ENCODE measurements at regions not wholly inside any gene's neighbourhood (a gene's known extent, or its start where the extent isn't known, plus 50 kb on each side); places are given as distances from the start of the nearest gene placed in this dataset.
"Not testable (repeated sequence)": the region's sequence is repeated elsewhere in the genome, so short reads cannot be mapped to it uniquely, and the experiment has no call there.

DNA sequence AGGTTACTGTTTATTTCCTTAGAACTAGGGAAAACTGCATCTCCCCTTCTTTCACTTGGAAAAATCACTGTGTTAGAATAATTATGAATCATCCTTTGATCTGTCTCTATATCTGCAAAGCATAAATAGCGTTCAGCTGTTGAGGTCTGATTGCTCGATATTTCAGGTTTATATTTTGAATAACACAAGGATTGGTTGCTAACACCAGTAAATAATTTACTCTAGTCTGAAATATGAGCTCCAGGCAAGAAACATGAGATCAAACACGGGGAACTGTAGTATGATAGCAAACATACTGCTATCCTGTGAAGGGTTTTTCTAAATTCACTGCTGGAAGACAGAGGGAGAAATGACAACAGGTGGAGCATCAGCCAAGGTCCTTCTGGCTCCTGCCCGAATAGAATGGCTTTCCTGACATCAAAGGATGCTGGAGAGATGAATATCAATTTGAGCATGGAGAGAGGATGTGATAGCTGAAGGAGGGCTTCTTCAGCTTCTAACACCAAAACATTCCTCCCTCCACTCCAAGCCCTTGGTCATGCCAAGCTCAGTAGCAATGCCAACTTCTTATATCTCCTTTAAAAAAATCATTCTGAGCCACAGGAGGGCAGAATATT is 450.3 kb downstream of the SHISA9 start:
- Mint-ChIP-seq H3K4me3 (no peak overlapping the region), H3K36me3 (ENCODE audit: low read depth) (no peaks in the 10 kb centered on the region), H3K27me3 (no peaks in the 10 kb centered on the region), H3K9me3 (peaks cover under 1% of the 10 kb centered on the region), H3K4me1 (no peaks in the 10 kb centered on the region), H3K27ac (no peak overlapping the region)
- DNase-seq, result no peak
- intact Hi-C loops (cut with micrococcal nuclease), result no loop called here

DNA sequence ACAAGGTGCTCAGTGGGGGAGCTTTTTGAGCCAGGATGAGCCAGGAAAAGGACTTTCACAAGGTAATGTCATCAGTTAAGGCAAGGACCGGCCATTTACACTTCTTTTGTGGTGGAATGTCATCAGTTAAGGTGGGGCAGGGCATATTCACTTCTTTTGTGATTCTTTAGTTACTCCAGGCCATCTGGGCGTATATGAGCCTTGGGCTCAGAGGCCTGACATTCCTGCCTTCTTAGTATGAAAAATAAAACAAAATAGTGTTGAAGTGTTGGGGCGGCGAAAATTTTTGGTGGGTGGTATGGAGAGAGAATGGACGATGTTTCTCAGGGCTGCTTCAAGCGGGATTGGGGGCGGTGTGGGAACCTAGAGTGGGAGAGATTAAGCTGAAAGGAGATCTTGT is 451.4 kb downstream of the SHISA9 start:
- DNase-seq; H3K27ac Mint-ChIP-seq; H3K36me3 Mint-ChIP-seq (ENCODE audit: low read depth); H3K4me3 Mint-ChIP-seq; H3K27me3 Mint-ChIP-seq; H3K4me1 Mint-ChIP-seq; intact Hi-C loops (cut with micrococcal nuclease); H3K9me3 Mint-ChIP-seq: not testable (repeated sequence)

DNA sequence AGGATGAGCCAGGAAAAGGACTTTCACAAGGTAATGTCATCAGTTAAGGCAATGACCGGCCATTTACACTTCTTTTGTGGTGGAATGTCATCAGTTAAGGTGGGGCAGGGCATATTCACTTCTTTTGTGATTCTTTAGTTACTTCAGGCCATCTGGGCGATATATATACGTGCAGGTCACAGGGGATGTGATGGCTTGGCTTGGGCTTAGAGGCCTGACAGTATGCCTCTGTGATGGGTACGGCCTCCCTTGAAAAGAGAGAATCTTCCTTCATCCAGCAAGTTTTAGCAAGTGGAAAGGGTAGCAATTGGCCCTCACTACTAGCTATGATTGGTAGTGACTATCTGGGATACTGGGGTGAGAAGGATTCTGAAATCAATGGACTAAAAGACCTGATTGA is 456.4 kb downstream of the SHISA9 start:
- H3K9me3 Mint-ChIP-seq, result peaks cover 13% of the 10 kb centered on the region
- H3K27ac Mint-ChIP-seq; H3K4me3 Mint-ChIP-seq; intact Hi-C loops (cut with micrococcal nuclease); H3K4me1 Mint-ChIP-seq; DNase-seq; H3K36me3 Mint-ChIP-seq (ENCODE audit: low read depth); H3K27me3 Mint-ChIP-seq: not testable (repeated sequence)

DNA sequence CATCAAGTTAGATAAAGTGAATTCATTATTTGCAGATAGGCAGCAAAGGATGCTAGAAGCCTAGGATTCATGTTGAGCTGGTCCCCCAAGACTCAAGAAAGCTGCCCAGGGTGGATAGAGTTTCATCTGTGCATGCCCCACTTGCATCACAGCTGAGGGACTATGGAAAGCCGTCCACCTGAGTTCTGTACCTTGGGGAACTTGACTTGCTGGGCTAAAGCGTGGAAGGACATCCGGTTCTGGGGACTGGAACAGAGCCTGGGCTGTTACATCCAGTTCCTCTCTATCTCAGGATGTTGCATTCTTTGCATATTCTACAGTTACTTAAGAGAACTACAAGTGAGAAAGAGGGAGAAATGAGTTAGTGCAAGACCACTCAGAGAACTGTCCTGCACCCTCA is 458.4 kb downstream of the SHISA9 start:
- peaks cover 13% of the 10 kb centered on the region for H3K9me3 Mint-ChIP-seq
- DNase-seq, result no peak
- no peaks in the 10 kb centered on the region for H3K27me3 Mint-ChIP-seq
- H3K27ac Mint-ChIP-seq, result no peak overlapping the region
- intact Hi-C loops (cut with micrococcal nuclease), result no loop called here
- no peaks in the 10 kb centered on the region for H3K36me3 Mint-ChIP-seq (ENCODE audit: low read depth)
- H3K4me3 Mint-ChIP-seq, result no peak overlapping the region
- H3K4me1 Mint-ChIP-seq, result no peaks in the 10 kb centered on the region

DNA sequence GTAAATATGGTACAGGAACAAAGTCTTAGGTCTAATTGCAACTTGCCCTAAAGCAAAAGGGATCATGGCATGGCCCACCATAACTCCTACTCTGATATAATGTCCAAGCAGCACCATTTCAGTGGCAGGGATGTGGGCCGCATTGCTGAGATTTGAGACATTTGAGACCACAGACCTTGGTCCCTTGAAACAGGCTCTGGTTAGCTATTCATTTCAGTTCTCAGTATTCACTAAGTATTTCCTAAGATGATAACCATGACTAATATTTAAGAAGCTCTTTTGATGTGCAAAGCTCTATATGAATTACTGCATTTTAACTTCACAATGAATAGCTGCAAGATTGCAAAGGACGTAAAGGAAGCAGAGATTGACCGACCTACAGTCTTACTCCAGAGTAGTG is 471.0 kb downstream of the SHISA9 start:
- intact Hi-C loops (cut with micrococcal nuclease), result no loop called here
- Mint-ChIP-seq H3K4me3 (no peak overlapping the region), H3K27ac (no peak overlapping the region), H3K27me3 (no peaks in the 10 kb centered on the region), H3K36me3 (ENCODE audit: low read depth) (no peaks in the 10 kb centered on the region), H3K4me1 (no peaks in the 10 kb centered on the region), H3K9me3 (peaks cover 19% of the 10 kb centered on the region)
- no peak for DNase-seq

DNA sequence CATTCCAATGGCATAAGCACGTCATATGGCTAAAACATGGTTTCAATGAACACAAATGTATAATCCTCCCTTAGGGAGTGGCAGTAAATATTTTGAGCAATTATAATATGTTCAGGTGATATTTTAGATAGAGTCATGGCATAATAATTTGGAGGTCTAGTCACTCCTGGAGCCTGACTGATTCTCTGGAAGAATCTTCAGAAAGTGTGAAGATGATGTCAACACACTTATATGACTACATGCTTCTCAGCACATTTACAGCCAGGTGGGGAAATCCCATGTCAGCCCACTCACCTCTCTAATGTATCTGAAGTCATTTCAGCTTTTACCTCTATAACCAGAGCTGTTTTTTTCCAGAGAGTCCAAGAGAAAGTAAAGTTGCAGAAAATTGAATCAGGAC is 474.8 kb downstream of the SHISA9 start:
- no peak for DNase-seq
- Mint-ChIP-seq H3K27ac (no peak overlapping the region), H3K9me3 (peaks cover 26% of the 10 kb centered on the region), H3K4me1 (no peaks in the 10 kb centered on the region), H3K36me3 (ENCODE audit: low read depth) (no peaks in the 10 kb centered on the region), H3K4me3 (no peak overlapping the region), H3K27me3 (no peaks in the 10 kb centered on the region)
- intact Hi-C loops (cut with micrococcal nuclease), result no loop called here

DNA sequence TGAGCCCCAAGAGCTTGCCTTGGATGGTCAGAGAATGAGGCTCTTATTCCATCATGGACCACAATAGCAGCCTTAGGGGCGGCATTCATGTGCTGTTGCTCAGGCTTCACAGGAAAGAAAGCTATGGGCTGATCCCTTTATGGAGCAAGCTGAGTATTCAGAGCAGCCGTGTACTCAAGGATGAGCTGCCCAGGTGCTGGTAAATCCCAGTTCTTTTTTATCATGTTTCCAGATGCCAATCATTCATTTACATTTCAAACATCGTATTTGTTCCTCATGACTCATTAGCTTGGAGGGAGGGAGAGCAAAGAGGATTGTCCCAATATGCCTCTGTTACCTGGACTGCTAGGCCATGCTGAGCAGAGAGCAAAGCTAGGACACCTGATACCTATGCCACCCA is 475.7 kb downstream of the SHISA9 start:
- no peak for DNase-seq
- intact Hi-C loops (cut with micrococcal nuclease), result no loop called here
- H3K27ac Mint-ChIP-seq, result no peak overlapping the region

DNA sequence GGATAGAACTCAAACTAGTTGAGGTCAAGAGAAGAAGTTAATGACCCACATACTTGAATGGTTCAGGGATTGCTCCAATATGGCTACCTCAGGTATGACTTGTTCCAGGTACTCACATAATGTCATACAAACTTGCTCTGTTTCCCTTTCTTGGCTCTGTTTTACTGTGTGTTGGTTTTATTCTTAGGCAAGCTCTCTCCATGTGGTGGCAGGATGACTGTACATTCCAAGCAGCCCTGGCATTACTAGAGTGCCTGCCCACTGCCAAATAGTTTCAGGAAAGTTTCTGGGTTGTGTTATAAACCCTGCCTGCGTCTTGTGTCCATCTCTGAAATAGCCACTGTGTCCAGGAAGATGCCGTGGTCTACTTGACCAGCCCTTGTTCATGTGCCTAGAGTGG is 476.8 kb downstream of the SHISA9 start:
- Mint-ChIP-seq H3K27me3 (no peaks in the 10 kb centered on the region), H3K4me3 (no peak overlapping the region), H3K27ac (no peak overlapping the region), H3K4me1 (no peaks in the 10 kb centered on the region), H3K36me3 (ENCODE audit: low read depth) (no peaks in the 10 kb centered on the region), H3K9me3 (peaks cover 30% of the 10 kb centered on the region)
- no peak for DNase-seq
- intact Hi-C loops (cut with micrococcal nuclease), result no loop called here

More for the DNA sequence above, 475.7 kb downstream of the SHISA9 start:
- H3K4me1 Mint-ChIP-seq, result no peaks in the 10 kb centered on the region
- no peaks in the 10 kb centered on the region for H3K27me3 Mint-ChIP-seq
- H3K9me3 Mint-ChIP-seq, result peaks cover 26% of the 10 kb centered on the region
- H3K4me3 Mint-ChIP-seq, result no peak overlapping the region
- H3K36me3 Mint-ChIP-seq (ENCODE audit: low read depth), result no peaks in the 10 kb centered on the region

DNA sequence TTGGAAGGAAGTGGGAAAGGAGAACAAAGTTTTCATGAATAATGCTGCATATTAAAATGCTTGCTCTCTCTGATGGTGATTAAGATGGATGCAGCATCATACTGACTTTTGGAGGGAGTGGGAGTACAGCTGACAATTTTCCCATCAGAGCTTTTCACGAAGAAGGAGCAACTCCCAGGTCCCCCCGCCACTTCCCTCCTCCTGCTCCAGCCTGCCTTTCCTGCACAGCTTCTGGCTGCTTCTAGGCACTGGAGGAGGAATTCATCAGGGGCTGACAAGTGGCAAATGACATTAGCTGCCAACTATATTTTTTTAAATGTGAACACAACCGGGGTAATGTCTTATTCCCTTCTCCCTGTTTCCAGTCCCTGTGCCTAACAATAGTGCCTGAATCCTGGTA is 477.9 kb downstream of the SHISA9 start:
- intact Hi-C loops (cut with micrococcal nuclease), result no loop called here
- peaks cover 34% of the 10 kb centered on the region for H3K9me3 Mint-ChIP-seq
- H3K4me3 Mint-ChIP-seq, result no peak overlapping the region
- no peaks in the 10 kb centered on the region for H3K36me3 Mint-ChIP-seq (ENCODE audit: low read depth)
- H3K27ac Mint-ChIP-seq, result no peak overlapping the region
- no peak for DNase-seq
- no peaks in the 10 kb centered on the region for H3K27me3 Mint-ChIP-seq
- H3K4me1 Mint-ChIP-seq, result no peaks in the 10 kb centered on the region

DNA sequence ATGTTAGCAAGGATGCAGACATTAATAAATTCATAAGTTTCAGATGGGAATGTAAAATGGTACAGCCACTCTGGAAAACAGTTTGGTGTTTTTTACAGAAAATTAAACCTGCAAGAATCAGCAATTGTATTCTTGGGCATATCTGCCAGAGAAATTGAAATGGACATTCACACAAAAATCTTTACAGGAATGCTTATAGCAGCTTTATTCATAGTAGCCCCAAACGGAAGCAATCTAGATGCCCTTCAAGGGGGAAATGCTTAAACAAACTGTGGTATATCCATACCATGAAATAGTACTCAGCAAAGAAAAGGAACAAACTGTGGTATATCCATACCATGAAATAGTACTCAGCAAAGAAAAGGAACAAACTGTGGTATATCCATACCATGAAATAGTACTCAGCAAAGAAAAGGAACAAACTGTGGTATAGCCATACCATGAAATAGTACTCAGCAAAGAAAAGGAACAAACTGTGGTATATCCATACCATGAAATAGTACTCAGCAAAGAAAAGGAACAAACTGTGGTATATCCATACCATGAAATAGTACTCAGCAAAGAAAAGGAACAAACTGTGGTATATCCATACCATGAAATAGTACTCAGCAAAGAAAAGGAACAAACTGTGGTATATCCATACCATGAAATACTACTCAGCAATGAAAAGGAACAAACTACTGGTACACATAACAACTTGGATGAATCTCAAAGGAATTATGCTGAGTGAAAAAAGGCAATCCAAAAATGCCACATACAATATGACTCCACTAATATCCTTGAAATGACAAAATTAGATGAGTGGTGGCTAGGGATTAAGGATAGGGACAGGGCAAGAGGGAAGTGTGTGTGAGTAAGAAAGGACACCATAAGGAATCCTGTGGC is 484.0 kb downstream of the SHISA9 start:
- intact Hi-C loops (cut with micrococcal nuclease); H3K4me3 Mint-ChIP-seq; DNase-seq; H3K4me1 Mint-ChIP-seq; H3K36me3 Mint-ChIP-seq (ENCODE audit: low read depth); H3K27me3 Mint-ChIP-seq; H3K27ac Mint-ChIP-seq: not testable (repeated sequence)
- peaks cover 21% of the 10 kb centered on the region for H3K9me3 Mint-ChIP-seq

DNA sequence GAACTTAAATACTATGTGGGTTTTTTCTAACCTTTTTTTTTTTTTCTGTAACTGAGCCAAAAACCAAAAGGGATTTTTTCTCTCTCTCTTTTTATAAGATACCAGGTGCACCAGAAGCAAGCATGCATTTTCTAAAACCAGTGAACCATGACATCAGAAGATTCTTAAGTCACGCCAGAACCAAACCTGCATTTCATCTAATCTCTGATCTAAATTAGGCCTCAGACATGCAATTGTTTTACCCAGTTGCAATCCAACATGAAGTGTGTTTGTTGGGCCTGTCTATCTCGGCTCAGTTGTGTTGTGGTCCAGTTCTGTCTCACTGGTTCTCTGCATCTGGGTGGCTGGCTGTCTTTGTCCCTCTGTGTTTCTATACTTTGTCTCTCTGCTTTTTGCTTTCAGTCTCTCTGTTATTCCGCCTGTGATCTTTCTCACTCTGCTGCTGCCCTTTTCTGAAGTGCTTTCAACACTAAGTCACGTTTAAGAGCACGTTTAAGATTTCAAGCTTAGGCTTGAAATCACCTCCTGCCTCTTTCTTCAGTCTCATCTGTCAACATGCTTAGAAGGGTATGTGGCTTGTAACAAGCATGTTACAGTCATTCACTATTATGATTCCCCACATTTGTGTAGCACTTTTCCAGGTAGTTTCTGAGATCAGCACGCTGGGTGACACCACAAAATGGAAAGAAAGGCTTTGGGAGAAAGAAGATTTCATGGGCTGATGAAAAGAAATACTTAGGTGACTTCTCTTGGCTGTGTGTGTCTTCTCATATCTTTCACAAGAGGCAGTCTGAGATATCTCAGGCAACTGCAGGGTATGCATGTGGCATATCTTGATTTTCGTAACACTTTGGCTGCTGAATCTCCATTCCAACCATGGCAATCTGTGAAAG is 488.9 kb downstream of the SHISA9 start:
- Mint-ChIP-seq H3K4me3 (no peak overlapping the region), H3K4me1 (no peaks in the 10 kb centered on the region), H3K27me3 (no peaks in the 10 kb centered on the region)

DNA sequence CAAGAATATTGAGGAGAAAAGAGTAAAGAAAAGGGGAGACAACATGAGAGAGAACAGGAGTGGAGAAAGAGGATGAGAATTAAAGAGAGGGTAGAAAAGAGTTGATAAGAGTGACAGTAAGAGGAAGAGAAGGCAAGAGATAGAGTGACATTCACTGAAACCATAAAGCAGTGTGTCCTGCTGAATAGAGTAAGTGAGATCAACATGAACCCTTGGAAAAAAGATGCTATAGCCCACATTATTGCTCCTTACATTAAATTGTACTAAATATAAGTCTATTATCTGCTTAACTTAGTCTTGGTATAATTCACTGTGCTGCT is 489.5 kb downstream of the SHISA9 start:
- intact Hi-C loops (cut with micrococcal nuclease), result no loop called here

More for the DNA sequence above, 488.9 kb downstream of the SHISA9 start:
- no peaks in the 10 kb centered on the region for H3K36me3 Mint-ChIP-seq (ENCODE audit: low read depth)
- intact Hi-C loops (cut with micrococcal nuclease), result no loop called here
- H3K9me3 Mint-ChIP-seq, result peaks cover 3% of the 10 kb centered on the region
- no peak overlapping the region for H3K27ac Mint-ChIP-seq
- DNase-seq, result no peak

DNA sequence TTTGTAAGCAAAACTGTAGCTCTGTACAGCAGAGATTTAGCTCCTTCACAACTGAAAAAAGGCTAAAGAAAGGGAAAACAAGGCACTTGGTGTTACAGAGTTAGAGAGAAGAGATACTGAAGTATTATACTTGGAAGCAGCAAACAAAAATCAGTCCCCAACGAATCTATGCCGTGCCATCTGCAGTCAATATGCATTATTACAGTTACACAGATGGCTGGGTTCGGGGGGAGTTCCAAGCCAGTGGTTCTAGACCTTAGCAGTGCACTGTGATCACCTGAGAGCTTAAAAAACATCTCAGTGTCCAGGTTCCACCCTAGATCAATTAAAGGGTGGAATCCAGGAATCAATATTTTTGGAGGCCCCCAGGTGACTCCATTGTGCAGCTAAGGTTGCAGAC is 489.9 kb downstream of the SHISA9 start:
- H3K4me1 Mint-ChIP-seq, result no peaks in the 10 kb centered on the region
- H3K9me3 Mint-ChIP-seq, result peaks cover 3% of the 10 kb centered on the region
- no peak overlapping the region for H3K4me3 Mint-ChIP-seq
- no peak overlapping the region for H3K27ac Mint-ChIP-seq
- DNase-seq, result no peak
- H3K27me3 Mint-ChIP-seq, result no peaks in the 10 kb centered on the region
- intact Hi-C loops (cut with micrococcal nuclease), result no loop called here
- no peaks in the 10 kb centered on the region for H3K36me3 Mint-ChIP-seq (ENCODE audit: low read depth)

More for the DNA sequence above, 489.5 kb downstream of the SHISA9 start:
- Mint-ChIP-seq H3K27ac (no peak overlapping the region), H3K9me3 (peaks cover 3% of the 10 kb centered on the region), H3K36me3 (ENCODE audit: low read depth) (no peaks in the 10 kb centered on the region), H3K27me3 (no peaks in the 10 kb centered on the region), H3K4me3 (no peak overlapping the region), H3K4me1 (no peaks in the 10 kb centered on the region)
- no peak for DNase-seq

DNA sequence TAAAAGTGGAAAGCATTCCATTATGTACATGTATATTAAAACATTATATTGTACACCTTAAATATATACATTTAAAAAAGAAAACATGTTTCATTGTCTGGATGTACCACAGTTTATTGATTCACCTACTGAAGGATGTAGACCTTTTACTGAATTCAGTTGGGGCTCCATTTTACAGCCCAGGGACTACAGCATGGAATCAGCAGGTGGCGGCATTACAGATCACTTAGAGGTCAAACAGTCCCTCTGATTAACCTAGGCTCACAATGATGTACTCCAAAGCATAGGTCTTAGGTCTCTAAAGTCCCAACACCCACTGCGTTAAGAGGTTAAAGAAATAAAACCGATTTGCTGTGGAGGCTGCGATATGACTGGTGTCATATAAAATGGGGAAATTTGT is 490.9 kb downstream of the SHISA9 start:
- intact Hi-C loops (cut with micrococcal nuclease), result no loop called here
- H3K9me3 Mint-ChIP-seq, result peaks cover 3% of the 10 kb centered on the region
- H3K36me3 Mint-ChIP-seq (ENCODE audit: low read depth), result no peaks in the 10 kb centered on the region
- DNase-seq, result no peak
- H3K4me3 Mint-ChIP-seq, result no peak overlapping the region
- H3K27me3 Mint-ChIP-seq, result no peaks in the 10 kb centered on the region
- H3K27ac Mint-ChIP-seq, result no peak overlapping the region
- H3K4me1 Mint-ChIP-seq, result no peaks in the 10 kb centered on the region
